Stimulated activated naive CD8-positive, alpha-beta T cell treated with anti-CD3 and anti-CD28 coated beads, Interleukin-15, Interleukin-2, amounts not matched to agents 100 U/mL and 50 U/mL, for 24 hours (primary cell): ENCODE measurements at regions not wholly inside any gene's neighbourhood (a gene's known extent, or its start where the extent isn't known, plus 50 kb on each side); places are given as distances from the start of the nearest gene placed in this dataset.
"Not testable (repeated sequence)": the region's sequence is repeated elsewhere in the genome, so short reads cannot be mapped to it uniquely, and the experiment has no call there.

ENCODE experiments used
- ATAC-seq: fragments of 150-1000 bp; cut with Tn5 transposase; one replicate; pipeline ENCODE4 v1.10.0; 2021
- DNase-seq: peaks from one replicate; pipeline ENCODE4 v3.0.0; 2021

DNA sequence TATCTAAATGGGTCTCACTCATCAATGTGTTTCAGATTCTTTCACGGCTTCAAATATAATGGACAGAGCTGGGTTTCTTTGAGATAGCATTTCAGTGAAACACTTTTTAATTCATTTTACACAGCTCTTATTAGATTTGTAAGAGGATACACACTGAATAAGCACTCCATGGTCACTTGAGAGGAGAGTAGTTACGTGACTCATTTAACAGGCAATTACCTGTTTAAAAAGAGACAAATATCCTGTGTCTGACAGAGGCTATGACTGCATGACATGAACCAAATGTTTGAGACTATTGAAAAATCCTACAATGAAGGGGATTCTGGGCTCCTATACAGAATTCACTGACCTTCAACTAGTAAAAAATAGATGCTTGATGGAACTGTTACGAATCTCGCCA, 786.9 kb downstream of the EPHA4 start:
- ATAC-seq (no peak), DNase-seq (no peak)

DNA sequence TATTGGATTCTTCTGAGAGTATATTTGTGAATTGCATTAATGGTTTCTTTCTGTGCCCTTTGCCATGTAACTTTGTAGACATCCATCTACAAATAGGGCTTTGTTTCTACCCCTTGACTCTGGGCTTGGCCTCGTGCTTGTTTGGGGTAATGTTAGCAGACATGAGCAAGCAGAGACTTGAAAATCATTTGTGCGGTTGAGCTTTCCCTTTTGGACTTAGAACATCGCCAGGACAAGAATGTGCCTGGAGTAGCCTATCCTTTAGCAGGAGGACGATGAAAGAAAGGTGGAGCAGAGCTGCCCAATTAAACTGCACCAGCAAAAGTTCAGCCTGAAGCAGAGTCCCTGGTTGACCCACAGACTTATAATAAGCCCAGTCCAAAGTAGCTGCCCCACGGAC, 785.9 kb downstream of the EPHA4 start:
- DNase-seq, result no peak
- no peak for ATAC-seq

DNA sequence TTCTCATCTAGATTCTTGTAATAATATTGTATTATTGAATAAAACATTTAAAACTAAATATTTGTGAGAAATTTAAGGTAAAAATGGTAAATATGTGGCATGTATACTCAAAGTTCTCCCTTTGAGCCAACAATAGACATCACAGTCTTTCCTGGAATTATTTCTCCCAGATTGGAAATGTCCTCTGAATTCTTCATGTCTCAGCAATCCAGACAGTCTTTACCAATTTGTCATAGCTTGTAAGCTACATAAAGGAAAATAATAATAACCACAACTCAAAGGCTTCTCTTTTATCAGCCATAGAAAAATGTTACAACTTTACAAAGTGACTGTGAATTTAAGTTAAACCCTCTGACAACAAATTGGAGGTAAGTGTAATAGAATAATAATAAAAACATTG, 784.9 kb downstream of the EPHA4 start:
- no peak for DNase-seq
- no peak for ATAC-seq

DNA sequence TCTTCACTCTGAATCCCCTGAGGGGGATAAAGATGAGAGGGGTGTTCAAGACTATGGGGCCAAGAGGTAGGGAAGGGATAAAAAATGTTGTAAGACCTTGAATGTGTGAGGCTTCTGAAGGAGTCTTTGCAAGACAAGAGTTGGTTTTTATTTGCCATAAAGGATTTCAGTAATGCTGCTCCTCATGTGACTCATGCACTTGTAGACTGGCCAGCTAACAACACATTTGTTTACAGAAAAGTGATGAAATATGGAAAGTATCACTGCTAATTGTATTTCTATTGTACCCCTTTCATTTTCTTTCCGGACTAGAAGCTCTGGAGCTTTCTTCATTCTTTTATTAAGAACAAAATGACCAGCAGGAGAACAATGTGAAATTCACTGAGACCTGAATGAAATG, 782.1 kb downstream of the EPHA4 start:
- ATAC-seq (no peak), DNase-seq (no peak)

DNA sequence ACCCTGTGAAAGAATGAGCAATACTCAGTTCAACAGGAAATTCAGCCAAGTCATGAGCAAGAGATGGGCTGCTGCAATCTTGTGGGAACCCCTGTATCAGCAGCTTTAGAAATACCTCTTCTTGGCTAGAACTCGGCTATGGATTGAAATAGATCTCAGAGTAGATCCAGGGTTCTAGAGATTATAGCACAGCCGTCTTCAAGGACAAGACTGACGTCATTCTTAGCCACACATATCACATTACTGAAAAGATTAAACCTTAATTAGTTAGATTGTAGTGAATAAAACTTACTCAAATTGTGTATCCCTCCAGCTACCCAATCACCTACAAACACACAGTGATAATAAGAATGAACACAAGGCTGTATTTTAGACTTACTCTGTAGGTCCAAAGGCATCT, 776.4 kb downstream of the EPHA4 start:
- ATAC-seq (no peak), DNase-seq (no peak)

DNA sequence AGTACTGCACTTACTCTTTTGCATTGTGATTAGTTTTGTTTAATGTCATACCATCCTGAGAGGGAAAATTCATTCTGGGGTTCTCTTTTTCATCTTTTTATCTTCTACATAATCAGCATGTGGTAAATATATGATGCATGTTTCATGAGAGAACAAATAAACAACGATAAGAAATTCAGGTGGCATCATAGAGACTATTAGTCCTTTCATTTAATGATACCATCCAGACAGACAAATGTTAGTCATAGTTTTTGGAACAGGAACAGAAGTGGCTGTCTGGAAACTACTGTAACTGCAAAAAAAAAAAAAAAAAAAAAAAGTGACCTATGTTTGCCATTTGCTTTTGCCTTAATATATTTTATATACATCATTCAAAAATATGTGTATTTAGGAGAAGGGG, 761.0 kb downstream of the EPHA4 start:
- ATAC-seq, result no peak
- DNase-seq, result no peak

DNA sequence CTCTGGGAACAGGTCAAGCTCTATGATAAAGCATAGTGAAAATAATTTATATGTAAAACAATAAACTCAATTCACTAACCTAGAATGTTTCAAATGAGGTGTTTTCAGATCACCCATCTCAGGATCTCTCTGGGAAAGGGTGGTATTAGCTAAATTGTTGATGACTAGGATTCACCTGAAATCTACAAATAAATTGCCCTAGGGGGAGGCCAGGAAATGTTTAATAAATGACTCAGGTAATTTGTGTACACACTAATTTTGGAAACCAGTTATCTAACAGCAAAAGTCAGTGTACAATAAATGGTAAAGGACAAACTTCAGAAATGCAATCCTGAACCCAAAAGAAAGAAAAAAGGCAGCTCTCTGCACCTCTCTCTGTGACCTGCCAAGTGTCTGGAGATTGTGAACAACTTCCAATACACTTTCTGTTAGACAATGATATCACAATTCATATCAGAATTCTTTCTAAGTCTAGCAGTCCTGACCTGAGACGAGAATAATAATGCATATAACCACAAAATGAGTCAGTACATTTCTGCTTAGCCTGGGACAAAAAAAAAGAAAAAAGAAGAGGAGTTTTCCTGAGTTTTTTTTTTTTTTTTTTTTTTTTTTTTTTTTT, 760.0 kb downstream of the EPHA4 start:
- DNase-seq (no peak), ATAC-seq (no peak)

DNA sequence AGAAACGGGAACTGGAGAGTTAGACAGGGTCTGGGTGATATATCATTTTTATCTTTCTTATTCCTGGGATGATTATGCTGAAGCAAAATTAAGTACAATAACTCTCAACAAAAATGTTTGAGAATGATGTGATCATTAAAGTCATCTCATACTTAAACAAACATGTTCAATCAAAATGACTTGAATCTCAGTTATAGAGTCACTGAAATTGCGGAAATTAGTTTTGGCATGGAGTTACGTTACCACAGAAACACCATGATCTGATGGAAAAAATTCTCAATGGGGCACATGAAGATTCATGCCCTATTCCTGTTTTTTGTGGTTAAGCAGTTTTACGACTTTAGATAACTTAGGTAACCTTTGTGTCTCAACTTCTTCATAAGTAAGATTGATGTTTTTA, 757.7 kb downstream of the EPHA4 start:
- DNase-seq, result no peak
- ATAC-seq, result no peak

DNA sequence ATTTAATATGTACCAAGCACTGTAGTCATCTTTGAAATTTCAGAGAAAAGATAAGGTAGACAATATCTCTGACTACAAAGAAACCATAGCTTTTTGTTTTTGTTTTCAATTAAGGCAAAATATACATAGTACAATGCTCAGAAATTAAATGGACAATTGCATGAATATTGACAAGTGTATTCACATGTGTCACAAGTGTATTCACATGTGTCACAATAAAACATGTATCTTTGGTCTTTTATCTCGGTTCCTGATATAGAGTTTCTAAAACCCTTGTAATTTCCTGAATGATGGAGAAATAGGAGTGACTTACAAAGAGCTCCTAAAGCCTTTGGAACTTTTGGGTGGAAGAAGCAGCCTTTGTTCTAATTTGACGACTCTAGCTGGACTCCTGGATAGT, 756.4 kb downstream of the EPHA4 start:
- ATAC-seq, result no peak
- no peak for DNase-seq

DNA sequence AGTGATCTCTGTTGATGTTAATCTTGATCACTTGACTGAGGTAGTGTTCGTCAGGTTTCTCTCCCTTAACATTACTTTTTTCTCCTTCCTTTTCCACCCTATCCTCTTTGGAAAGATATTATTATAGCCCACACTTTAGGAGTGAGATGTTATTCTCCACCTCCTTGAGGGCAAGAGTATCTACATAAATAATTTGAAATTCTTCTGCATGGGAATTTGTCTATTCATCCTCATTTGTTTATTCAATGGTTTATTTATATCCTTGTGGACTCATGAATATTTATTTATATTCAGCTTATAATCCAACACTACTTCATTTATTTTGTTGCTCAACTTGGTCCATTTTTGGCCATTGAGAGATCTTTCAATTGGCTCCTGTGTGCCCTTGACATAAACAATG, 750.4 kb downstream of the EPHA4 start:
- DNase-seq (no peak), ATAC-seq (no peak)

DNA sequence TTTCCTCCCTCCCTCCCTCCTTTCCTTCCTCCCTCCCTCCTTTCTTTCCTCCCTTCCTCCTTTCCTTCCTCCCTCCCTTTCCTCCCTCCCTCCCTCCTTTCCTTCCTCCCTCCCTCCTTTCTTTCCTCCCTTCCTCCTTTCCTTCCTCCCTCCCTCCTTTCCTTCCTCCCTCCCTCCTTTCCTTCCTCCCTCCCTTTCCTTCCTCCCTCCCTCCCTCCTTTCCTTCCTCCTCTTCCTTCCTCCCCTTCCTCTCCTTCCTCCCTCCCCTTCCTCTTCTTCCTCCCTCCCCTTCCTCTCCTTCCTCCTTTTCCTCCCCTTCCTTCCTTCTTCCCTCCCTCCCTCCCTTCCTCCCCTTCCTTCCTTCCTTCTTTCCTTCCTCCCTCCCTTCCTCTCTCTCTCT, 748.5 kb downstream of the EPHA4 start:
- DNase-seq, ATAC-seq: not testable (repeated sequence)

DNA sequence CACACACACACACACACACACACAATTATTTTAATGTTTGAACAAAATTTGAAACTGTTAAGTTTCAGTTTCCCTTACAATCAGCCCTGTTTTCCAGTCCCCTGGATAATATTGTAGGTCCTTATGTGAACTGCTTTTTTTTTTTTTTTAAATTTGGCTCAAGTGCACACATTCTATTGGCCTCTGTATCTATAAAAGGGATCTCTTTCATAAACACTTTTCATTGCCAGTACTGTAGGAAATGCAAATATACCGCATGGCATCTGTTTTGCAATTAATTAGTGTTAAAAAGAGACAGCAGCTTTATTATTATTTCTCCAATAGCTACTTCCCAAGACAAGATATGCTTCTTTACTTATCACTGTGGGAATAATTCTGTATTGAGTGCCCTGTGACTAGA, 738.7 kb downstream of the EPHA4 start:
- ATAC-seq (no peak), DNase-seq (no peak)

DNA sequence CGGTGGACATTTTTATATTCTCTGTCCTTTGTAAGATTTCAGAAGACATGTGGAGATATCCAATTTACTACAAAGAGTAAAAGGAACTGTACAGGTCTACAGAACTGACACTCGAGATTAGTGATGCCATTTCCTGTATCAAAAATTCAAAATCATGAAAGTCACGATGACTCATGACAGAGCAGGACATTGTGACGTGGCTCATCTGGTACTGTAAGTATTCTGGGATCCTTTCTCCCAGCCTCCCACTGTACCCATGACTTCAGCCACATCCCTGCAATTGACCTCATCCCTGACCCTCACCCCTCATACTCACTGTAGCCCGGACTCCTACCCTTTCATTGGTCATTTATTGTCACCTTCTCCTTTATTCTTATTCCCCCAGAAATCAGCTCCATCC, 736.5 kb downstream of the EPHA4 start:
- DNase-seq (no peak), ATAC-seq (no peak)

DNA sequence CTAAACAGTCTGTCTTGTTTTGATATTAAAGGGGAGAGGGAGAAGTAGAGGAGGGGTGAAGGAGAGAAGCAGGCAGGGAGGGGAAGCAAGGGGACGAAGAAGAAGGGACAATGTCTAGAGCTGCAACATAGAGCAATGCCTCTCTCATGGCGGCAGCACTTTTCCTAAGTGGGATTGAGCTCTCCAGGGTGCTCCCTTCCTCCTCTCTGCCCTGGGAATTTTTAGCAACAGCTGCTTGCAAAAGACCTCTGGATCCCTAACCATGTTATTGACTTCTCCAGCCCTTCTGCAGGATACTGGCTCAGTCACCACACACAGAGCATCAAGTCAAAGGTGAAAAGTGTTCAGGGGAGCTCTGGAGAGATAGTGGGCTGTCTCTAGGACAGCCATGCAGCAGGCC, 734.9 kb downstream of the EPHA4 start:
- ATAC-seq (no peak), DNase-seq (no peak)

DNA sequence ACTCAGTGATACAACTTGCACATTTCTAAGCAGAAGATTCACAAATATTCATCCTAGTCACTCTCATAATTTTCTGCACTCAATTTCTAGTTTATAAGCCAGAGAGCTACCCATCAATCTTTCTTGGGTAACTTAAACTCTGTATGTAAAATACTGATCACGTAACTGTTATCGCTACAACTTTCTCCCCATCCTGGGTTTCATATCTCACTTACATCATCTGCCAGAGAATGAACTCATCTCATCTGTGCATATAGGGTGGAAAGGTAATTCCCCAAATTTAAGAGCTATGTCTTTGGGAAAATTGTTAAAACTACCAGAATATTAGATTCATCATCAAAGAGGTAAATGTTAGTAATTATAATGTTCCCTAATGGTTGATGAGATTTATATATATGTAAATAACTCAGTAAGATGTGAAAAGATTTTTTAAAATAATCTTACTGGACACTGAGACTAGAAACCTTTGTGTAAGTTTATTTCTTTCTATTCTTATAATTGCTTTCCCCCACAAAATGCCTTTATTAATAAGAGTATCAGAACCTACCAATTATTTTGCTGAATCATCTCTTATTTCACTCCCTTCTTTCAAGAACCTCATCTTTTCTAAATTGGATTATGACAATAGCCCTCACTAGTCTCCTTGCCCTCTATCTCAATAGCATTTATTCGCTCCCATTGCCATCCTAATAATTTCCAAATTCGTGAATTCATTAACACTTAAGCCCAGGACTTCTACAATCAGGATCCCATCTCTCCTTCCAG, 729.0 kb downstream of the EPHA4 start:
- ATAC-seq (no peak), DNase-seq (no peak)

DNA sequence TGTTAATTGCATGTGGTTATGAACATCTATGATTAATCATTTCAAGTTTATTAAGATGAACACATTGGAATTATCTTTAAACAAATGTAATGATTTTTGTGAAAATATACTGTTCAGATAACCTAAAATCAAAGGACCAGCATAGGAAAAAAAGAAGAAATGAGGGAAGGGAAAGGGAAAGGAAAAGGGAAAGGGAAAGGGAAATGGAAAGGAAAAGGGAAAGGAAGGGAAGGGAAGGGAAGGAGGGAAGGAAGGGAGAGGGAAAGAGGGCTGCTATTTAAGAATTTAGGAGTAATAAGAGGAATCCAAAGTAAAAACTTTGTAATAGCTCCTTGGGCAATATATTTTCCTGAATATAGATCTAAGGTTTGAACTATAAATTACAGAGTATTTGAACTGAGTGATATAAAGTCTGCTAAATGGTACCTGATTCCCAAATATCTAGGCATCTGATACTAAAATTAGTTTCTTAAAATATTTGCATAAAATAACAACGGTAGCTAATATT, 726.3 kb downstream of the EPHA4 start:
- ATAC-seq (no peak), DNase-seq (no peak)

DNA sequence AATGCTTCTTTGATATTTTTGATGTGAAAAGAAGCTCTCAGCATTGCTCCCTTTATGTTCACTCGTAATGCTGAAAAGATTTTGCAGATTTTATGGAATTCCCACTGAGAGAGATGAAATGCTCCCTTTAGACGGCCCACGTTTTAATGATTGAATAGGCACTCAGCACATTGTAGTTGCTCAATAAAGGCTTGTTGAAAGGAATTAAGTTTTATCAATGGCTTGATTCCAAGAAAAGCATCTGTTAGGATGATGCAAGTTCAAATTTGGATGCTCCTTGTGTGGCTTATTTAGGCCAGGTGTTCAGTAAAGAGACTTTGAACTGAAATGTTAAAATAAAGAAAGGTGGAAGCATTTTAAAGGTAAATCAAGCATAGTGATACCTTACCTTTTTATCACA, 725.1 kb downstream of the EPHA4 start:
- DNase-seq (no peak), ATAC-seq (no peak)

DNA sequence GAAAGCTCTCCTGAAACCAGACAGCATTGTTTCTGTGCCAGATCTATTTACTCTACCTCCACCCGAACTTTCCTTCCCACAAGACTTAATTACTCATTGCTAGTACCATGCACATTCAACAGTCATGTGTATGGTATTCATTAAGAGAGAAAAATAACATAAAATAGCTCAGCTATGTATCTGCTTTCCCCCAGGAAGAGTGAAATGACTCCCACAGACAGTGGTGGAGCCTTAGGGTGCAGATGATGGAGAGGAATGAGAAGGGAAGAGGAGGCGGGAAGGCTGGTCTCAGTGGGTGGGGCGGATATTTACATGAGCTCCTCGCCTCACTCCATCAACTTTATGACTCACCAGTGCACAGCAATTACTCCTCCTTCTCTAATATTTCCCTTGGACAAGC, 724.5 kb downstream of the EPHA4 start:
- ATAC-seq, result no peak
- DNase-seq, result no peak

DNA sequence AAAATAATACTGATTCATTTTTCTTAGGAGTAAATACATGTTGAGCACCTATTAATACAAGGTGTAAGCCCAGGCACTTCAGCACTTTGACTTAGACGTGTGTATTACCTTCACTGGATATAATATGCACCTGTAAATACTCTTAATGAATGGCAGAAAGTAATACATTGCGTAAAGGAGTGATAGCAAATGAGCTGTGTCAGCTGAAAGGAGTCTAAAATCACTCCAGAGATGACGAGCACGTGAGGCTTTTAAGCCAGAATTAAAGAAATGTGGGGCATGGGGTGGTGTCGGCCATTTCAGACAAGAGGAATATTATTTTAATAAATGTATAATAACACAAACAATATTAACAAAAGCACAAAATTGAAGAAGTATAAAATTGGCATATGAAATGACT, 722.7 kb downstream of the EPHA4 start:
- ATAC-seq (no peak), DNase-seq (no peak)

DNA sequence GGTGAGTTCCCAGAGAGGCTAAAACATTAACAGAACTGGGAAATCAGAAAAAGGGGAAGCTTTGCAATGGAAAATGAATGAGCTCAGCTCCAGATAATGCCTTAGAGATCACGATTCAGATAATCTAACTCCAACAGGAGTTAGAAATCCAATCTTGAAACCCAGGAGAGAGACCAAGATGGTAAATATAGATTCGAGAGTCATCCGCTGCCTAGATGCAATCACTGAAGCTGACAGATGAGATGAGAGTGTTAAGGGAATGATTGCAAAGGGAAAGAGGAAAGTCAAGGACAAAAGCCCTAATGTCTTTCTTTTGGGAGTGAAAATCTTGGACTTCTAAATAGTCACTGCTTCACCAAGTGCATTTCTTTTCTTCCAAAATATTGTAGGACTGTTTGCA, 722.0 kb downstream of the EPHA4 start:
- ATAC-seq, result no peak
- no peak for DNase-seq

DNA sequence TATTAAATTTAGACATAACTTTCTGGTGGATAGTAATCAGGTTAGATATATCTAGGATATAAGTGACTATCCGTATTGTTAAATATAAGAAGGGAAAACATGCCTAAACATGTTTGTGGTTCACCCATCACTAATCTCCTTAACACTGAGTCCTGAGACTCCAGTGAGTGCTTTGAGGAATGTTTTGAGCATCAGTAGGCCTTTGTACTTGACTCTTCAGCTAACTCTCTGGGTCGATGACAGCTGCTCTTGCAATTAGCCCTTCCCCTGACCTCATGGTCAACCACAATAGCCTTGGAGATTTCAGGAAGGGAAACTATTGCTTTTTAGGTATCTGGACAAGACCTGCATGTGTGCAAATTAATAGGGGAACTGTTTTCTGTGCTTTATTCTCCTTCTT, 716.8 kb downstream of the EPHA4 start:
- ATAC-seq (no peak), DNase-seq (no peak)

DNA sequence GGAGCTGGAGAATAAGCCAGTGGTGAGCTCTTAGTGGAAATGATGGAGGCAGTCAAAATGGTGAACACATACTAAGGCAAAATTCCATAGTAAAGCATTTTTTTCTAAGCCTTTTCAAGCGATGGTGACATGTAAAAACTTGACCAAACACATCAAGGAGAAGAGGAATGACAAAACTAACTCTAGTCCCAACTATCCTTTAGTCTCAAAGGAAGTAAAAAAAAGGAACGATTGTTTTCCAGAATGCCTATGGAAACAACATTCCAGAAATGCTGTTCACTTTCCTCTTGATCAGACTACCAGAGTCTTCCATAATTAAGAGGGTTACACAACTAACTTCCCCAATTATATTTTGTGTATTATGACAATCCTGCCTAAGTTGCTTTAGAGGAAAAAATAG, 715.6 kb downstream of the EPHA4 start:
- ATAC-seq (no peak), DNase-seq (no peak)

DNA sequence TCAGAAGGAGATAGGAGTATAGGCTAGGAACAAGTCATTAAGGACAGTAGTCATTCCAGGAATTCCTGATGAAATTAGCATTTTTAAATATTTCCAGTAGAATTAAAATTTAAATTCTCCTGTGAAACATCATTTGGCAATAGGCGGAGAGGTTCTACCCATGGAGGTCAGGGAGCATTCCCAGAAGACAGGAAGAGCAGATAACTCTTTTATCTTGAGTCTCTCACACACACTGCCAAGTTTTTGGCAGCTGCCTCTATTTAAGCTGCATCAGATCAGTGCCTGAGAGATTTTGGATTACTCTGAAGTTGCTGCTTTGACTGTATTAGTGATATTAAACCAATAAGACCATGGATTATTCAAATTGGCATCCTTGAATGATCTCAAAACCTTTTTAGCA, 714.7 kb downstream of the EPHA4 start:
- DNase-seq, result no peak

DNA sequence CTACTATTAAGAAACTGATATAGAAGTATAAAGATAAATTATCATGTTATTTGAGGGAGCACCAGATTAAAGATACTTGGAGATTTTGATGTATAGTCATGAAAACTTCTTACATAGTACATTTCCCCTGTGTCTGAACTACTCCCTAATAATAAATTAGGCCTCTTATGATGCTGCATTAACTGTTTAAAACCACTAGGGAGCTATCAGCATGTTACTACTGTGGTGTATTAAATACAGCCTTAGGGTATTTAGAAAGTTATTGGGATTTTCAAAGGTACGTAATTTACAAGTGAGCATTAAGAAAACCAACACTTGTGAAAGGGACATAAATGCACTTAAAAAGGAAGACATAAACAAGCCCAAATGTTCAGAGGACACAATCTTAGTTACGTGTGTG, 714.0 kb downstream of the EPHA4 start:
- DNase-seq (no peak), ATAC-seq (no peak)

More for the DNA sequence above, 714.7 kb downstream of the EPHA4 start:
- ATAC-seq, result no peak
